T-cell (primary cell): ENCODE measurements at regions not wholly inside any gene's neighbourhood (a gene's known extent, or its start where the extent isn't known, plus 50 kb on each side); places are given as distances from the start of the nearest gene placed in this dataset.

Experiments used
- ATAC-seq, 4 experiments: fragments of 200-7000 bp in 3 of 4; fragments of 150-1000 bp in 1 of 4; cut with Tn5 transposase; replicated peaks in 1 of 4; 1 replicate in 3 of 4; 2 replicates in 1 of 4; pipeline ENCODE4 v1.10.0; 2021; ENCODE audit warnings: moderate library complexity in 3 of 4, mild to moderate bottlenecking in 2 of 4, moderate number of reproducible peaks in 1 of 4
- CTCF ChIA-PET, 2 donors: fragments of 300-600 bp; sonication (Branson Sonifier 250); formaldehyde crosslinking; loops; one replicate each; lab custom pipeline; 2022; ENCODE audit warnings: antibody characterized with exemption in 2 of 2; lab: Charles Lee
- POLR2A ChIA-PET, 2 donors: fragments of 300-600 bp; sonication (Branson Sonifier 250); formaldehyde crosslinking; loops; one replicate each; lab custom pipeline; 2022; ENCODE audit warnings: antibody characterized with exemption in 2 of 2; lab: Charles Lee
- DNase-seq, 35 experiments: peaks; one replicate each; pipeline versions ENCODE4 v3.0.0 to v3.0.0-alpha.2; 2013 to 2023
- H3K27ac ChIP-seq: one replicate; pipeline ENCODE4 v1.5.1; 2013; ENCODE audit warnings: low read length
- H3K27me3 ChIP-seq, 2 experiments: replicated peaks in 1 of 2; 1 replicate in 1 of 2; 2 replicates in 1 of 2; pipeline versions ENCODE4 v1.6.1 to v1.7.0; 2013; ENCODE audit warnings: low read length in 1 of 2, mixed read lengths in 1 of 2; ENCODE audit not compliant: control insufficient read depth in 2 of 2, insufficient read depth in 2 of 2; ENCODE audit errors: extremely low read depth in 1 of 2
- H3K36me3 ChIP-seq, 2 donors: 1 replicate in 1 of 2; 2 replicates in 1 of 2; pipeline versions ENCODE4 v1.6.1 to v1.7.0; 2013; ENCODE audit warnings: low read length in 1 of 2; ENCODE audit not compliant: control insufficient read depth in 2 of 2, insufficient read depth in 1 of 2; ENCODE audit errors: extremely low read depth in 1 of 2
- H3K4me1 ChIP-seq, 2 experiments: 1 replicate in 1 of 2; 2 replicates in 1 of 2; pipeline versions ENCODE4 v1.6.1 to v1.7.0; 2013; ENCODE audit warnings: low read length in 2 of 2, mixed read lengths in 1 of 2; ENCODE audit not compliant: insufficient read depth in 2 of 2, control insufficient read depth in 1 of 2; ENCODE audit errors: extremely low read depth in 1 of 2
- H3K4me3 ChIP-seq, 2 donors: 1 replicate in 1 of 2; 2 replicates in 1 of 2; pipeline versions ENCODE4 v1.5.1 to v1.7.0; 2013; ENCODE audit warnings: mild to moderate bottlenecking in 2 of 2, low read length in 1 of 2, moderate library complexity in 1 of 2; ENCODE audit not compliant: control insufficient read depth in 1 of 2; ENCODE audit errors: extremely low read depth in 1 of 2
- H3K9me3 ChIP-seq: 2 replicates; pipeline ENCODE4 v1.7.0; 2013
- H3K27ac Mint-ChIP-seq, 2 donors: one replicate each; pipeline ENCODE4 v1.8.0; 2020 to 2021; ENCODE audit warnings: mild to moderate bottlenecking in 2 of 2, mixed read lengths in 2 of 2
- H3K27me3 Mint-ChIP-seq, 2 donors: one replicate each; pipeline ENCODE4 v1.8.0; 2021 to 2022; ENCODE audit warnings: mixed read lengths in 2 of 2
- H3K36me3 Mint-ChIP-seq: one replicate; pipeline ENCODE4 v1.8.0; 2021; ENCODE audit warnings: mixed read lengths
- H3K4me1 Mint-ChIP-seq, 3 donors: one replicate each; pipeline ENCODE4 v1.8.0; 2020 to 2022; ENCODE audit warnings: mixed read lengths in 3 of 3, mild to moderate bottlenecking in 1 of 3
- H3K4me3 Mint-ChIP-seq, 3 donors: one replicate each; pipeline ENCODE4 v1.8.0; 2020 to 2022; ENCODE audit warnings: mild to moderate bottlenecking in 3 of 3, mixed read lengths in 3 of 3, moderate library complexity in 3 of 3
- H3K9me3 Mint-ChIP-seq, 3 donors: one replicate each; pipeline ENCODE4 v1.8.0; 2020 to 2022; ENCODE audit warnings: mixed read lengths in 3 of 3
- WGBS: methylation state at CpG from one replicate; pipeline ENCODE4 v1.1.5; 2013; ENCODE audit warnings: missing lambda C conversion rate; ENCODE audit not compliant: insufficient coverage; 5-methylcytosine and 5-hydroxymethylcytosine counted together

DNA sequence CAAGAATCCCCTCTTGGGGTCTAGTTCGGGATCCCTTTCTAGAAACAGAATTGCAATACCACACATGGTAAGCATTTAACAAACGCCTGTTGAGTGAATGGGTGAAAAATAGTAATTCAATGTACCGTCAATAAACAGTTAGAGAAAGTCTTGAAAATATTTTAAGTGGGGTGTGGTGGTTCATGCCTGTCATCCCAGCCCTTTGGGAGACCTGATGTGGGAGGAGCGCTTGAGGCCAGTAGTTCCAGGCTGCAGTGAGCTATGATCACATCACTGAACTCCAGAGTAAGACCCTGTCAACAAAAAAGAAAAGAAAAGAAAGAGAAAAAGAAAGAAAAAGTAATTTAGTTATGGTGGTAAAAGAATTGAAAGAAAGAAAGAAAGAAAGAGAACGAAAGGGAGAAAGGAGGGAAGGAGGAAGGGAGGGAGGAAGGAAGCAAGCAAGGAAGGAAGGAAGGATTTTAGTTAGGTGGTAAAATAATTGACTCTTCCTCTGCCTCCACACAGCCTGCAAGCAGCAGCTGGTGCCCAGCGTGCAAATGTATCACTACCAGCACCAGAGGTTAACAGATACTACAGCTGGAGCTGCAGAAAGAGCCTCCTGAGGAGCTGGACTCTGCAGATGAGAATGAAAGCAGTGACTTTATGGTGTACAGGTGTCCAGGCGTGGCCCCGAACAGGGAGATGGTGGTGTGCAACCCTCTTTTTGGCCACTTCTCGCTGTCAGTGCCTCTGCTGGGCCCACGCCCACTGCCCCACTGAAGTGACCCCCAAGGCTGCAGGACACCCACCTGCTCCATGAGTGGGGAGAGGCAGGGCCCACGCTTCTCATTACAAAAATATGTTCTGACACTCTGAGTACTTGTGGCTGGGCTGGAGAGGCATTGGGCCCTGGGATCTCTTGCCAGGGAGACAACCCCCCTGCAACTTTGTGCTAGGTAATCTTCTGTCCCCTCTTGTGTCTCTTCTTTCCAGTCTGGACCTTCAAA lies 135.4 kb downstream of the BAMBI start:
- no peak for DNase-seq
- H3K36me3 ChIP-seq, result no peaks in the 10 kb centered on the region
- Mint-ChIP-seq H3K36me3 (no peaks in the 10 kb centered on the region), H3K4me1 (peaks cover 0 to 3% (median 0%) of the 10 kb centered on the region in 3 donors), H3K27me3 (peaks cover 19 to 36% of the 10 kb centered on the region in 2 donors), H3K27ac (no peak overlapping the region), H3K4me3 (no peak overlapping the region), H3K9me3 (no peaks in the 10 kb centered on the region)
- CTCF ChIA-PET, result no interaction called here
- no peak for ATAC-seq
- WGBS, result 70% methylated on average over 3 of the region's 11 CpGs
- H3K27me3 ChIP-seq, result peaks cover 0 to 11% of the 10 kb centered on the region in 2 experiments
- H3K4me1 ChIP-seq, result no peaks in the 10 kb centered on the region
- H3K4me3 ChIP-seq, result no peak overlapping the region
- H3K27ac ChIP-seq, result no peak overlapping the region
- POLR2A ChIA-PET, result no interaction called here
- no peaks in the 10 kb centered on the region for H3K9me3 ChIP-seq

DNA sequence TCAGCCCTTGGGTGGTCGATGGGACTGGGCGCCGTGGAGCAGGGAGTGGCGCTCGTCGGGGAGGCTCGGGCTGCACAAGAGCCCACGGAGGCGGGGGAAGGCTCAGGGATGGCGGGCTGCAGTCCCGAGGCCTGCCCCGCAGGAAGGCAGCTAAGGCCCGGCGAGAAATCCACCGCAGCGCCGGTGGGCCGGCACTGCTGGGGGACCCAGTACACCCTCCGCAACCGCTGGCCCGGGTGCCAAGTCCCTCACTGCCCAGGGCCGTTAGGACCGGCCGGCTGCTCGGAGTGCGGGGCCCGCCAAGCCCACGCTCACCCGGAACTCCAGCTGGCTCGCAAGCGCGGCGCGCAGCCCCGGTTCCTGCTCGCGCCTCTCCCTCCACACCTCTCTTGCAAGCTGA lies 138.4 kb downstream of the BAMBI start:
- H3K36me3 Mint-ChIP-seq, result no peaks in the 10 kb centered on the region
- 98% methylated on average over 35 of the region's 37 CpGs for WGBS
- ATAC-seq (no peak), DNase-seq (no peak)
- H3K27me3 Mint-ChIP-seq, result peaks cover 7 to 30% of the 10 kb centered on the region in 2 donors
- no peak overlapping the region for H3K4me3 ChIP-seq
- H3K4me1 Mint-ChIP-seq, result no peaks in the 10 kb centered on the region
- H3K9me3 Mint-ChIP-seq, result peaks cover 0 to 7% (median 0%) of the 10 kb centered on the region in 3 donors
- peaks cover 0 to 3% of the 10 kb centered on the region in 2 experiments for H3K27me3 ChIP-seq
- no peaks in the 10 kb centered on the region for H3K4me1 ChIP-seq
- no peaks in the 10 kb centered on the region for H3K9me3 ChIP-seq
- POLR2A ChIA-PET, result no interaction called here
- H3K36me3 ChIP-seq, result no peaks in the 10 kb centered on the region
- H3K4me3 Mint-ChIP-seq, result no peak overlapping the region
- no peak overlapping the region for H3K27ac Mint-ChIP-seq
- CTCF ChIA-PET, result no interaction called here
- no peak overlapping the region for H3K27ac ChIP-seq

DNA sequence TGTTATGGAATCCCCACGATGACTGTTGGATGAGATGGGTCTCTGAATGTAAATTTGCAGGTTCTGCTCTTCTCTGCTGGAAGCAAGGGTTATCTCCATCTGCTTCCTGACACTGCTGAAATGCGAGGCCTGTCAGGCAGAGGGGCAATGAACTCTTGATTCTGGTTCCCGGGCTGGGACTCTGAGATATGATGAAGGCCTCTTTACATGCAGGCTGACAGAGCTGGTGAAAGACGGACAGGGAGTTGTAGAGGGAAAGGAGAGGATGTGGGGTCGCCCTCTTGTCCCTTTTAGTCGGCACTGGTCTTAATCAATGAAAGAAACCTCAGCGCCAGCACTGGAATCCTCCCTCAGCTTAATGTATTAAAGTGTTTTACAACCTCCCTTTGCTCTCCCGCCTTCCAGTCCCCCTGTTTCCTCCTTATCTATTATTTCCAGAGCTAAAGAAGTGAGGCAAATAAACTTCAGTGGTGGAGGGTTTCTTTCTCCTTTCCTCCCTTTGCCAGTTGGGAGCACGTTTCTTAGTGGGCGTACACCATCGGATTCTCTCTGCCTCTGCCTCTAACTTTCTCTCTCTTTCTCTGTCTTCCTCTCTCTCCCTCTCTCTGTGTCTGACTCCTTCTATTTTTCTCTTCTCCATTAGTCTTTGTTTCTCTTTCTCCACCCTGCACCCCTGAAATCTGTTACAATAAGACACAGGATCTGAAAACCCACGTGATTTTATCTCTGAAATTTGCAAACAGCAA lies 145.6 kb downstream of the BAMBI start:
- ChIA-PET CTCF (no interaction called here), POLR2A (no interaction called here)
- ATAC-seq, result no peak

DNA sequence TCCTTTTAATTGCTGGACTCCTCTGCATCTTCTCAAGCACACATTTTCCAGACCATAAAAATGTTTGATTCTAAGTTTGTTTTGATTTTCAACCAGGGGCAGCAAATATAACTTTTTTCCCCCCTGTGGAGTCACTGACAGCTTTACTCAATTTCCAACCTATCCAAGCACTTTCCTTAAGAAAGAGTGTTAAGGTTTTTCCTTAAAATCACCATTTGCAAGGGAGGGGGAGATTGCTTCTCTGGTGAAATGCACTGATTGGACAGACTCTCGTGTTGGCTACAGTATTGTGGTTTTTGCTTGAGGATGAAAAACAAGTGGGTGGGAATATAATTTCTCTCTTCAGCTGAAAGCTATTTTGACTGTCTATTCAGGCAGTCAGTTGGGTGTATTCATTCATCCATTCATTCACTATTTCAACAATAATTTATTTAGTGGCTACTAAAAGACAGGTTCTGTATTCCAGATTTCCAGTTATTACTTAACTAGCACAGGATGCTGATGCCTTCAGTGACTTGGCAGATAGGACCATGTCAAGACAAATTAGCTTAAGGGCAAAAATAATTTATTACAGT lies 146.3 kb downstream of the BAMBI start:
- Histone ChIP-seq H3K36me3 (no peaks in the 10 kb centered on the region), H3K27ac (no peak overlapping the region), H3K4me1 (no peaks in the 10 kb centered on the region), H3K4me3 (no peak overlapping the region), H3K9me3 (no peaks in the 10 kb centered on the region), H3K27me3 (no peaks in the 10 kb centered on the region)
- ChIA-PET POLR2A (no interaction called here), CTCF (no interaction called here)
- WGBS, result 60% methylated on average over 1 of the region's 1 CpG
- Mint-ChIP-seq H3K9me3 (peaks cover 0 to 5% (median 0%) of the 10 kb centered on the region in 3 donors), H3K36me3 (no peaks in the 10 kb centered on the region), H3K4me3 (no peak overlapping the region), H3K4me1 (no peaks in the 10 kb centered on the region), H3K27ac (no peak overlapping the region), H3K27me3 (peaks cover 3 to 16% of the 10 kb centered on the region in 2 donors)
- DNase-seq, result no peak
- no peak for ATAC-seq

More for the DNA sequence above, 145.6 kb downstream of the BAMBI start:
- Mint-ChIP-seq H3K4me3 (no peak overlapping the region), H3K9me3 (peaks cover 0 to 7% (median 0%) of the 10 kb centered on the region in 3 donors), H3K27me3 (peaks cover 3 to 17% of the 10 kb centered on the region in 2 donors), H3K36me3 (no peaks in the 10 kb centered on the region), H3K27ac (no peak overlapping the region), H3K4me1 (no peaks in the 10 kb centered on the region)
- Histone ChIP-seq H3K27me3 (no peaks in the 10 kb centered on the region), H3K4me1 (no peaks in the 10 kb centered on the region), H3K27ac (no peak overlapping the region), H3K36me3 (no peaks in the 10 kb centered on the region), H3K4me3 (no peak overlapping the region), H3K9me3 (no peaks in the 10 kb centered on the region)
- no peak for DNase-seq
- 85% methylated on average over 5 of the region's 12 CpGs for WGBS

DNA sequence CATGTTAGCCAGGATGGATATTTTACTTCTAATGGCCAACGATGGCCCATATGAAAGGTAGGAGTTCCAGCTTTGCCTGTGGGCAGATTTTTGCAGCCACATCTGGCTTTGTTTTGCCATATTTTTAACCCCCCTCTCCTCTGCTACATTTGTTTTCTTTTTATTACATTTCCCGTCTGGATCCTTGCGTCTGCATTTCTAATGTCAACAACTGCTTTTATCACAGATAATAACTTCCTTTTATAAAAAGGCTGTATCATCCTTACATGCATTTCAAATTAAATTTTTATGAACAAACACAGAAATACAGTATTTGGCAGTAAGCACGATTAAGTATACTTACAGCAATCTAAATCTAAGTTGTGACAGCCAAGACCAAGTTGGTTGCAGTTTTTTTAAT lies 156.0 kb downstream of the BAMBI start:
- Histone ChIP-seq H3K4me1 (no peaks in the 10 kb centered on the region), H3K4me3 (no peak overlapping the region), H3K9me3 (no peaks in the 10 kb centered on the region), H3K27ac (no peak overlapping the region), H3K27me3 (no peaks in the 10 kb centered on the region), H3K36me3 (no peaks in the 10 kb centered on the region)
- ATAC-seq (no peak), DNase-seq (no peak)
- CTCF ChIA-PET, result no interaction called here
- H3K4me3 Mint-ChIP-seq, result no peak overlapping the region
- H3K4me1 Mint-ChIP-seq, result no peaks in the 10 kb centered on the region
- POLR2A ChIA-PET, result no interaction called here
- H3K27ac Mint-ChIP-seq, result no peak overlapping the region
- WGBS, result 63% methylated on average over 1 of the region's 4 CpGs
- peaks cover 0 to 3% (median 0%) of the 10 kb centered on the region in 3 donors for H3K9me3 Mint-ChIP-seq
- H3K27me3 Mint-ChIP-seq, result peaks cover 9 to 16% of the 10 kb centered on the region in 2 donors
- H3K36me3 Mint-ChIP-seq, result no peaks in the 10 kb centered on the region

DNA sequence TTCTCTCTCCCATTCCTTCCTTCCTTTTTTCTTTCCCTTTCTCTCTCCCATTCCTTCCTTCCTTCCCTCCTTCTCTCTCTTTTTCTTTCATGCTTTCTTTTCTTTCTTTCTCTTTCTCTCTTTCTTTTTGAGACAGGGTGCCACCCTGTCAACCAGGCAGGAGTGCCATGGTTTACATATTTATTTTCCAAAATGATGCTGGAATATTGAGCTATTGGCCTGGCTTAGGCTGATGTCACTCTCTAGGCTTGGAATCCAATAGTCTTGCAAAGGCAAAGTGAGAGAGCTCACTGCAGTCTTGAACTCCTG lies 159.1 kb downstream of the BAMBI start:
- H3K4me3 Mint-ChIP-seq, result no peak overlapping the region
- no peak for DNase-seq
- ChIA-PET POLR2A (no interaction called here), CTCF (no interaction called here)
- no peaks in the 10 kb centered on the region for H3K4me1 Mint-ChIP-seq
- no peaks in the 10 kb centered on the region for H3K36me3 Mint-ChIP-seq
- H3K27ac Mint-ChIP-seq, result no peak overlapping the region
- Histone ChIP-seq H3K4me3 (no peak overlapping the region), H3K27me3 (no peaks in the 10 kb centered on the region), H3K9me3 (no peaks in the 10 kb centered on the region), H3K4me1 (no peaks in the 10 kb centered on the region), H3K36me3 (no peaks in the 10 kb centered on the region), H3K27ac (no peak overlapping the region)
- no peak for ATAC-seq
- peaks cover 9 to 16% of the 10 kb centered on the region in 2 donors for H3K27me3 Mint-ChIP-seq
- no peaks in the 10 kb centered on the region for H3K9me3 Mint-ChIP-seq
